ENCODE measurements at regions not wholly inside any gene's neighbourhood (a gene's known extent, or its start where the extent isn't known, plus 50 kb on each side); places are given as distances from the start of the nearest gene placed in this dataset.

DNA sequence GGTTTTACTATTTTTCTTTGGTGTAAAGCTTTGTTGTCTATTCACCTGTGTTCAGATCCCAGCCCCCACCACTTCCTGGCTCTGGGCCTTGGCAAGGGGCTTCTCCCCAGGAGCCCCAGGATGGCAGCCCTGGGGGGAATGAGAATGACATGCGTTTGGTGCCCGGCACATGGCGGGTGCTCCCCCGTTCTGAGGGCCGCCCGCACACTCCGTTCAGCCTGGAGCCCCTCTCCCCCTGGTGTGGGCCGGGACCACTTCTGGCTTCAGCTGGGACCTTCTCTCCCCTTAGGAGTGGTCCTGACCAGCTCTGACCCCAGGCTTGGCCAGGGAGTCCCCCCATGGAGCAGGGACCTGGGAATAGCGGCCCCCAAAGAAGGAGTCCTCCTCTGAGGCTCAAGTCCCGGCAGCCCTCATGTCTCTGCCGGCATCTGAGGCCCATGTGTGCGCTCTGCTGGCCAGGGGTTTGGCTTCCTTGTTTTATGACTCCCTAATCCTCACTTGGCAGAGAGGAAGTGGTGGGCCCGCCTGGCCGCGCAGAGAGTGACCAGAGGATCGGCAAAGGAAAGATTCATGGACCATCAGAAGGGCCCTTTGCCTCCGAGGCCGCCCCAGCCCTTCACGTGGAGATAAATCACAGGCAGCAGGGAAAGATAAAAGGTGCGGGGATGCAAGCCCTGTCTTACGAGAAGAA lies 57.0 kb upstream of the LMX1B start:
- no peak for DNase-seq

DNA sequence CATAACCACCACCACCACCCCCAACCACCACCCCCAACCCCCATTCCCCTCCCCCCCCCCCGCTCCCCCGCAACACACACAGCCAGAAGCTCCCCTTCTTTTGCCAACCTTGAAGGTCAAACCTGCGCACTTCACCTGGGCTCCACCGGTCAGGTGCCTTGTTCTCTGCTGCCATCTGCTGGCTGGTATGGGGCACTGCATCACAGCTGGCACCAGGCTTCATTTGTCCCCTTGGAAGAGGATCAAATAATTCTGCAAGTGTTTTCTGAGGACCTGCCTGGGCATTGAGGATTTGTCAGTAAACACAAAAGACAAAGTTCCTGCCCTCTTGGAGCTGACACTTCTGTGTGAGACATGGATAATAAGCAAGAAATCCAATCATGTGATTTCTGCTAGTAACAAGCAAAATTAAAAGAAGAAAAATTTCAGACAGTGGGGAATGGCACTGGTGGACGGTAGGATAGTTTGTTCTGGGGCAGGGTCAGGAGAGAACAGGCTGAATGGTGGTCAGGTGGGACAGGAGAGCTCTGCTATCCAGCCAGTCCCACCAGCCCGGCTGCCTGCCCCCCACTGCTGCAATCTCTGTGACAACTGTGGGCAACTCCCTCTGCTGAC lies 55.6 kb upstream of the LMX1B start:
- peak; percentile 12 to 55 for DNase-seq

DNA sequence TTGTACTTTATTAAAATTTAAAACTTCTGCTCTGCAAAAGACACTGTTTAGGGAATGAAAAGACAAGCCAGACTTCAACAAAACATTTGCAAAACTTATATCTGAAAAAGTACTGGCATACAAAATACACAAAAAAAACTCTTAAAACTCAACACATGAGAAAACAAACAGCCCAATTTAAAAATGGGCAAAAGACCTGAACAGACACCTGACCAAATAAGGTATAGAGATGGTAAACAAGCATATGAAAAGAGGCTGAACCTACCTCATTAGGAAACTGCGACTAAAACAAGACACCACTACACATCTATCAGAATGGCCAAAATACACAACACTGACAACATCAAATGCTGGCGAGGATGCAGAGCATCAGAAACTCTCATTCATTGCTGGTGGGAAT lies 54.4 kb upstream of the LMX1B start:
- DNase-seq: no peak

DNA sequence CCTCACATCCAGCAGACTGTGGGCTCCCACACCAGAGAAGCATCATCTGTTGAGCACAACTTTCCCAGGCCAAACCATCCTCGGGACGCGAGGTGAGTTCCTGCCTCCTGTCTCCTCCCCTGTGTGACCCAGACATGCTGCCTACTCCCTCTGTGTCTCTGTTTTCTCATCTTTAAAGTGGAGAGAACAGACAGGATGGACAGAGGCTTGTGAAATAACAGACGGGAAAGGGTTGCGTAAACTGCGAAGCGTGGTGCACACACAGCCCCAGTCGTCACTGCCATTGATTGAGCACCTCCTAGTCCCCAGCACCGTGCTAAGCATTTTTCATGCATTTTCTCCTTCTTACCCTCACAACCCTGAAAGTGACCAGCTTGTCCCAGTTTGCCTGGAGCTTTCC lies 52.1 kb upstream of the LMX1B start:
- no peak for DNase-seq

- DNase-seq: no peak
Observed at GRCh38 chr9:126563556-126563955, 50.2 kb upstream of the LMX1B start.

Data from NCI-H2081 (cell line).